Endothelial cell of umbilical vein (primary cell): ENCODE measurements at regions not wholly inside any gene's neighbourhood (a gene's known extent, or its start where the extent isn't known, plus 50 kb on each side); places are given as distances from the start of the nearest gene placed in this dataset.
"Not testable (repeated sequence)": the region's sequence is repeated elsewhere in the genome, so short reads cannot be mapped to it uniquely, and the experiment has no call there.

Source experiments
- BruUV-seq: library from RNA; stranded (reverse); fragments of 400-500 nt; replicated peaks from 2 replicates; lab custom pipeline; 2021; lab: Mats Ljungman, UMichigan
- CTCF ChIA-PET: fragments of 300-600, 350-600 bp; sonication (Branson Sonifier 250); formaldehyde crosslinking; loops from one replicate; lab custom pipeline; 2021; ENCODE audit warnings: antibody characterized with exemption, inconsistent platforms; lab: Charles Lee
- POLR2A ChIA-PET: fragments of 300-600, 350-600 bp; sonication (Branson Sonifier 250); formaldehyde crosslinking; loops from one replicate; lab custom pipeline; 2021; ENCODE audit warnings: antibody characterized with exemption, inconsistent platforms; lab: Charles Lee
- DNase-seq: peaks from one replicate; pipeline ENCODE4 v3.0.0-alpha.2; 2011; ENCODE audit warnings: low read depth, low spot score
- FAIRE-seq: peaks from 2 replicates; lab custom pipeline; 2011; peaks lifted over from hg19 to GRCh38; lab: Jason Lieb, UNC
- H2AFZ ChIP-seq: 2 replicates; pipeline ENCODE4 v1.6.0; 2012; ENCODE audit warnings: low read depth, low read length, control low read depth, inconsistent platforms
- H3K27ac ChIP-seq: 2 replicates; pipeline ENCODE4 v1.5.1; 2011; ENCODE audit warnings: low read depth, mild to moderate bottlenecking, control low read depth, low read length, moderate library complexity; ENCODE audit not compliant: insufficient read depth
- H3K27me3 ChIP-seq, 2 experiments: 2 replicates each; pipeline versions ENCODE4 v1.6.0 to v1.6.1; 2011; ENCODE audit warnings: low read length in 2 of 2, mixed read lengths in 1 of 2; ENCODE audit not compliant: control insufficient read depth in 2 of 2, insufficient read depth in 2 of 2
- H3K36me3 ChIP-seq, 2 experiments: 2 replicates in 1 of 2; 3 replicates in 1 of 2; pipeline ENCODE4 v1.5.1; 2011; ENCODE audit warnings: low read length in 2 of 2, mild to moderate bottlenecking in 1 of 2, moderate library complexity in 1 of 2; ENCODE audit not compliant: control insufficient read depth in 2 of 2, insufficient read depth in 2 of 2; ENCODE audit errors: extremely low read depth in 1 of 2
- H3K4me1 ChIP-seq: 3 replicates; pipeline ENCODE4 v1.5.1; 2011; ENCODE audit warnings: mild to moderate bottlenecking, low read length; ENCODE audit not compliant: control insufficient read depth, insufficient read depth; ENCODE audit errors: extremely low read depth
- H3K4me2 ChIP-seq: 2 replicates; pipeline ENCODE4 v1.6.1; 2011; ENCODE audit warnings: low read length, control low read depth, mixed read lengths; ENCODE audit not compliant: insufficient read depth
- H3K4me3 ChIP-seq, 3 experiments: fragments of 200-600 bp in 1 of 3; sonication (generic), shearing (Covaris generic) in 1 of 3; replicated peaks in 1 of 3; 2 replicates each; pipeline ENCODE4 v1.5.1; 2011 to 2016; ENCODE audit warnings: control low read depth in 3 of 3, low read length in 3 of 3, mild to moderate bottlenecking in 2 of 3, inconsistent platforms in 1 of 3, low read depth in 1 of 3, moderate library complexity in 1 of 3; ENCODE audit not compliant: insufficient read depth in 1 of 3
- H3K79me2 ChIP-seq: 2 replicates; pipeline ENCODE4 v1.6.0; 2012; ENCODE audit warnings: low read length, inconsistent platforms; ENCODE audit not compliant: control insufficient read depth, insufficient read depth
- H3K9ac ChIP-seq: replicated peaks from 2 replicates; pipeline ENCODE3; 2011; ENCODE audit warnings: low read length, control low read depth; ENCODE audit not compliant: insufficient read depth; ENCODE audit errors: extremely low read depth
- H3K9me1 ChIP-seq: replicated peaks from 3 replicates; pipeline ENCODE4 v1.6.0; 2011; ENCODE audit warnings: mild to moderate bottlenecking, low read length; ENCODE audit not compliant: control insufficient read depth, insufficient read depth; ENCODE audit errors: extremely low read depth
- H3K9me3 ChIP-seq: replicated peaks from 2 replicates; pipeline ENCODE4 v1.5.1; 2012; ENCODE audit warnings: low read length, inconsistent platforms; ENCODE audit not compliant: control insufficient read depth, insufficient read depth
- H4K20me1 ChIP-seq: replicated peaks from 2 replicates; pipeline ENCODE3; 2011; ENCODE audit warnings: mild to moderate bottlenecking, low read length; ENCODE audit not compliant: control insufficient read depth, insufficient read depth; ENCODE audit errors: extremely low read depth
- EZH2 ChIP-seq: IDR thresholded peaks from 2 replicates; pipeline ENCODE4 v1.6.1; 2012; ENCODE audit warnings: borderline replicate concordance, low read depth, mild to moderate bottlenecking, moderate library complexity, low read length, inconsistent platforms; ENCODE audit not compliant: severe bottlenecking
- GATA2 ChIP-seq: IDR thresholded peaks from 2 replicates; pipeline ENCODE4 v1.7.0; 2011; ENCODE audit warnings: low read depth, mild to moderate bottlenecking, moderate library complexity, mixed read lengths, low read length; ENCODE audit not compliant: insufficient read length, insufficient read depth
- JUN ChIP-seq: IDR thresholded peaks from 2 replicates; pipeline ENCODE4 v1.6.1; 2011; ENCODE audit warnings: borderline replicate concordance, low read depth; ENCODE audit not compliant: insufficient read length, insufficient read depth
- MAX ChIP-seq: IDR thresholded peaks from 2 replicates; pipeline ENCODE4 v1.6.1; 2011; ENCODE audit not compliant: insufficient read depth, insufficient read length
- MYC ChIP-seq: IDR thresholded peaks from one replicate; pipeline ENCODE4 v1.6.1; 2011; ENCODE audit warnings: mild to moderate bottlenecking, low read depth, low read length
- POLR2A ChIP-seq: IDR thresholded peaks from 2 replicates; pipeline ENCODE4 v1.6.1; 2012; ENCODE audit warnings: low read depth, mild to moderate bottlenecking, control low read depth, low read length
- POLR2AphosphoS5 ChIP-seq: IDR thresholded peaks from 2 replicates; pipeline ENCODE4 v1.6.1; 2012; ENCODE audit warnings: low read depth, mild to moderate bottlenecking, control low read depth, low read length, moderate library complexity; ENCODE audit not compliant: insufficient read depth
- dilution Hi-C: fragments of 300-500 bp; cut with MboI; formaldehyde crosslinking; loops from one replicate; pipeline ENCODE4 v1.15.0; 2019; ENCODE audit warnings: low sequenced_read_pairs; ENCODE audit not compliant: extremely low pct_ligation_motif_present
- intact Hi-C: fragments of 100-400 bp; cut with micrococcal nuclease; formaldehyde crosslinking; loops from one replicate; pipeline ENCODE4 v1.10.0; 2022
- TF ChIP-seq, protein P1 (sequence below), 2 donors: IDR thresholded peaks; 1 replicate in 1 of 2; 2 replicates in 1 of 2; pipeline ENCODE4 v1.5.1; 2011; ENCODE audit warnings: low read length in 2 of 2, mild to moderate bottlenecking in 2 of 2, moderate library complexity in 2 of 2, control low read depth in 1 of 2, inconsistent platforms in 1 of 2, low read depth in 1 of 2; ENCODE audit not compliant: insufficient read depth in 1 of 2; ENCODE audit errors: extremely low read depth in 1 of 2

DNA sequence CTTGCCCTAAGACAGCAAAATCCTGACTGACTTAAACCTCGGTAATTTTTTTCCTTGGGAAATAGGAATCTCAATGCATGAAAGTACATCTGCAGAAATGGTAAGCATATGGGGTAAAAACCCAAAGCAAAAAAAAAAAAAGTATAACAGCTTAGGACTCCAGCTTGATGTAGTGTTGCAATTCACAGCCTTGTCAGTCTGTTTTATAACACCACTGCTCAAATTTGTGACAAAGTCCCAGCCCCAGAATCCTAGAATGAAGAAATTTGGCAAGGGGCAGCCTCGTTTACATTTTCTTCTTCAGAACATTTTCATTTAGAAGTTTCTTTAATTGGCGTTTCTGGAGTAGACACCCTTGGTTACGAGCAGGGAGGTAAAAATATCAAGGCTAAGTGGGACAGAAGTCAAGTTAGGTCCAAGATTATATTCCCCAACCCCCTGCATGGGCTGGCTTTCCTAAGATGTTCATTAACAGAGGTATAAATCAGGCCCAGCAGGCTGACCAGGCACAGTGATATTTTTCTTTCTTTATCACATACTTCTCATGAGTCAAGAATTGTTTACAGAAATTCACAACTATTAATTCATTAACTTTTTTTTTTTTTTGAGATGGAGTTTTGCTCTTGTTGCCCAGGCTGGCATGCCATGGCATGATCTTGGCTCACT lies 424.0 kb downstream of the RMST start:
- Histone ChIP-seq H3K9me1 (no peaks in the 10 kb centered on the region), H3K79me2 (no peaks in the 10 kb centered on the region), H2AFZ (no peak overlapping the region), H3K4me1 (no peaks in the 10 kb centered on the region), H3K9ac (no peak overlapping the region), H3K4me3 (no peak overlapping the region), H3K27ac (no peak overlapping the region), H3K9me3 (no peaks in the 10 kb centered on the region), H3K36me3 (no peaks in the 10 kb centered on the region), H4K20me1 (no peaks in the 10 kb centered on the region), H3K27me3 (no peaks in the 10 kb centered on the region), H3K4me2 (no peak overlapping the region)
- intact Hi-C loops = no loop called here
- no TSS peak for BruUV-seq
- no peak for TF ChIP-seq POLR2AphosphoS5
- TF ChIP-seq GATA2 = no peak
- TF ChIP-seq, protein P1, sequence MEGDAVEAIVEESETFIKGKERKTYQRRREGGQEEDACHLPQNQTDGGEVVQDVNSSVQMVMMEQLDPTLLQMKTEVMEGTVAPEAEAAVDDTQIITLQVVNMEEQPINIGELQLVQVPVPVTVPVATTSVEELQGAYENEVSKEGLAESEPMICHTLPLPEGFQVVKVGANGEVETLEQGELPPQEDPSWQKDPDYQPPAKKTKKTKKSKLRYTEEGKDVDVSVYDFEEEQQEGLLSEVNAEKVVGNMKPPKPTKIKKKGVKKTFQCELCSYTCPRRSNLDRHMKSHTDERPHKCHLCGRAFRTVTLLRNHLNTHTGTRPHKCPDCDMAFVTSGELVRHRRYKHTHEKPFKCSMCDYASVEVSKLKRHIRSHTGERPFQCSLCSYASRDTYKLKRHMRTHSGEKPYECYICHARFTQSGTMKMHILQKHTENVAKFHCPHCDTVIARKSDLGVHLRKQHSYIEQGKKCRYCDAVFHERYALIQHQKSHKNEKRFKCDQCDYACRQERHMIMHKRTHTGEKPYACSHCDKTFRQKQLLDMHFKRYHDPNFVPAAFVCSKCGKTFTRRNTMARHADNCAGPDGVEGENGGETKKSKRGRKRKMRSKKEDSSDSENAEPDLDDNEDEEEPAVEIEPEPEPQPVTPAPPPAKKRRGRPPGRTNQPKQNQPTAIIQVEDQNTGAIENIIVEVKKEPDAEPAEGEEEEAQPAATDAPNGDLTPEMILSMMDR (IDR thresholded peaks at IDR 0.05; ENCODE audit: extremely low read depth in 1 of 2, insufficient read depth in 1 of 2, low read depth in 1 of 2, low read length in 2 of 2) = no peak
- TF ChIP-seq JUN = no peak
- no peak for TF ChIP-seq MYC
- TF ChIP-seq MAX = no peak
- no peak for TF ChIP-seq POLR2A
- no peak for TF ChIP-seq EZH2
- ChIA-PET POLR2A (no interaction called here), CTCF (no interaction called here)
- no peak for FAIRE-seq
- dilution Hi-C loops = no loop called here
- DNase-seq = no peak

- BruUV-seq, intact Hi-C loops, H3K36me3 ChIP-seq: not testable (repeated sequence)
Measured at GRCh38 chr12:97897881-97898280, 435.3 kb downstream of the RMST start.

More at GRCh38 chr12:97897881-97898280, 435.3 kb downstream of the RMST start:
- H3K4me2 ChIP-seq, H3K79me2 ChIP-seq, H3K9me1 ChIP-seq, H3K9me3 ChIP-seq, dilution Hi-C loops, H3K27ac ChIP-seq, FAIRE-seq, H3K9ac ChIP-seq, H4K20me1 ChIP-seq, H2AFZ ChIP-seq, DNase-seq, H3K4me3 ChIP-seq, POLR2A ChIA-PET, CTCF ChIA-PET, H3K4me1 ChIP-seq, H3K27me3 ChIP-seq: not testable (repeated sequence)
